HCT116 (cell line): ENCODE measurements at regions not wholly inside any gene's neighbourhood (a gene's known extent, or its start where the extent isn't known, plus 50 kb on each side); places are given as distances from the start of the nearest gene placed in this dataset.

Experiments
- ATAC-seq: fragments of 200-7000 bp; cut with Tn5 transposase; 2 replicates; pipeline ENCODE4 v1.9.1; 2020; ENCODE audit warnings: mild to moderate bottlenecking, moderate library complexity
- BruUV-seq: library from RNA; stranded (reverse); fragments of 400-500 nt; replicated peaks from 2 replicates; lab custom pipeline; 2021; lab: Mats Ljungman, UMichigan
- CTCF ChIA-PET: fragments of 300-600 bp; sonication (Branson Sonifier 250); formaldehyde crosslinking; loops from one replicate; lab custom pipeline; 2021; ENCODE audit warnings: antibody characterized with exemption; lab: Charles Lee
- POLR2A ChIA-PET: fragments of 300-600, 350-600 bp; sonication (Branson Sonifier 250); formaldehyde crosslinking; loops from one replicate; lab custom pipeline; 2021; ENCODE audit warnings: antibody characterized with exemption; lab: Charles Lee
- RAD21 ChIA-PET, 2 experiments: fragments of 300-600 bp; sonication (Branson Sonifier 250); formaldehyde crosslinking; loops; one replicate each; lab custom pipeline; 2023; ENCODE audit warnings: low total read pairs in 2 of 2; ENCODE audit not compliant: uncharacterized antibody in 2 of 2, unreplicated experiment in 2 of 2, low non-redundant PET in 1 of 2; lab: Charles Lee
- DNase-seq: peaks from one replicate; pipeline ENCODE4 v3.0.0-alpha.2; 2010; ENCODE audit warnings: low read depth, low spot score
- H2AFZ ChIP-seq: fragments of 200-600 bp; shearing (Covaris generic), sonication (generic); 2 replicates; pipeline ENCODE4 v1.6.1; 2017; ENCODE audit warnings: low read depth, mixed run types, mixed read lengths, antibody characterized with exemption, low read length; ENCODE audit not compliant: poor library complexity, severe bottlenecking
- H3K27ac ChIP-seq: 2 replicates; pipeline ENCODE4 v1.5.1; 2012; ENCODE audit warnings: low read depth, low read length
- H3K27me3 ChIP-seq: fragments of 200-600 bp; sonication (generic); 2 replicates; pipeline ENCODE4 v1.6.1; 2016; ENCODE audit warnings: mixed run types, low read length, mixed read lengths; ENCODE audit not compliant: insufficient read depth
- H3K36me3 ChIP-seq, 2 experiments: fragments of 200-500 bp in 1 of 2; fragments of 200-600 bp in 1 of 2; sonication (Bioruptor generic) in 1 of 2; sonication (generic) in 1 of 2; 2 replicates each; pipeline versions ENCODE4 v1.5.1 to v1.6.1; 2014 to 2016; ENCODE audit warnings: low read length in 2 of 2, inconsistent platforms in 1 of 2, mixed read lengths in 1 of 2, mixed run types in 1 of 2; ENCODE audit not compliant: insufficient read depth in 2 of 2, control insufficient read depth in 1 of 2
- H3K4me1 ChIP-seq, 2 experiments: fragments of 200-600 bp in 1 of 2; sonication (generic) in 1 of 2; 2 replicates each; pipeline versions ENCODE4 v1.5.1 to v1.6.1; 2012 to 2017; ENCODE audit warnings: low read length in 2 of 2, inconsistent platforms in 1 of 2, mild to moderate bottlenecking in 1 of 2, mixed read lengths in 1 of 2, mixed run types in 1 of 2, moderate library complexity in 1 of 2; ENCODE audit not compliant: insufficient read depth in 2 of 2, control insufficient read depth in 1 of 2
- H3K4me2 ChIP-seq: fragments of 200-600 bp; sonication (generic); 2 replicates; pipeline ENCODE4 v1.6.1; 2017; ENCODE audit warnings: mixed run types, low read length, mixed read lengths
- H3K4me3 ChIP-seq, 2 experiments: fragments of 200-600 bp in 1 of 2; sonication (generic) in 1 of 2; replicated peaks in 1 of 2; 2 replicates each; pipeline ENCODE4 v1.5.1; 2011 to 2016; ENCODE audit warnings: low read length in 2 of 2, control low read depth in 1 of 2, low read depth in 1 of 2, mild to moderate bottlenecking in 1 of 2, mixed read lengths in 1 of 2, mixed run types in 1 of 2
- H3K79me2 ChIP-seq: fragments of 200-600 bp; sonication (generic); 2 replicates; pipeline ENCODE4 v1.6.1; 2017; ENCODE audit warnings: mild to moderate bottlenecking, mixed run types, low read length, moderate library complexity, mixed read lengths; ENCODE audit not compliant: insufficient read depth
- H3K9ac ChIP-seq: fragments of 200-600 bp; sonication (generic); 2 replicates; pipeline ENCODE4 v1.6.1; 2016; ENCODE audit warnings: low read length, mixed read lengths
- H3K9me2 ChIP-seq: fragments of 200-600 bp; sonication (generic), shearing (Covaris generic); 2 replicates; pipeline ENCODE4 v1.6.1; 2017; ENCODE audit warnings: mixed run types, mild to moderate bottlenecking, moderate library complexity; ENCODE audit not compliant: insufficient read depth
- H3K9me3 ChIP-seq, 2 experiments: fragments of 200-500 bp in 1 of 2; fragments of 200-600 bp in 1 of 2; sonication (Bioruptor generic) in 1 of 2; sonication (generic) in 1 of 2; 2 replicates each; pipeline ENCODE4 v1.6.1; 2014 to 2017; ENCODE audit warnings: low read length in 2 of 2, mixed read lengths in 2 of 2, inconsistent platforms in 1 of 2, low read depth in 1 of 2, mild to moderate bottlenecking in 1 of 2, mixed run types in 1 of 2, moderate library complexity in 1 of 2; ENCODE audit not compliant: control insufficient read depth in 1 of 2, insufficient read depth in 1 of 2
- H4K20me1 ChIP-seq: fragments of 200-600 bp; sonication (generic), shearing (Covaris generic); 2 replicates; pipeline ENCODE4 v1.6.1; 2017; ENCODE audit warnings: mixed run types, mild to moderate bottlenecking, moderate library complexity; ENCODE audit not compliant: insufficient read depth
- ELF1 ChIP-seq: IDR thresholded peaks from 2 replicates; pipeline ENCODE4 v1.6.1; 2012; ENCODE audit warnings: low read depth, borderline replicate concordance
- EZH2 ChIP-seq: fragments of 200-600 bp; sonication (generic); IDR thresholded peaks from 2 replicates; pipeline ENCODE4 v1.6.1; 2017; ENCODE audit warnings: antibody characterized with exemption, mixed run types
- FOSL1 ChIP-seq: IDR thresholded peaks from 2 replicates; pipeline ENCODE4 v1.6.1; 2012; ENCODE audit warnings: low read depth
- JUND ChIP-seq: IDR thresholded peaks from 2 replicates; pipeline ENCODE4 v1.6.1; 2012
- POLR2A ChIP-seq: IDR thresholded peaks from 2 replicates; pipeline ENCODE4 v1.7.0; 2011; ENCODE audit warnings: borderline replicate concordance; ENCODE audit not compliant: insufficient read depth, insufficient read length; ENCODE audit errors: extremely low read depth
- POLR2AphosphoS5 ChIP-seq: IDR thresholded peaks from 2 replicates; pipeline ENCODE4 v1.6.1; 2011; ENCODE audit warnings: mild to moderate bottlenecking, low read depth, low read length, moderate library complexity
- RAD21 ChIP-seq: IDR thresholded peaks from 2 replicates; pipeline ENCODE4 v1.6.1; 2012; ENCODE audit warnings: low read depth, mild to moderate bottlenecking
- SP1 ChIP-seq: IDR thresholded peaks from 2 replicates; pipeline ENCODE4 v1.6.1; 2012; ENCODE audit warnings: low read depth
- SRF ChIP-seq: IDR thresholded peaks from 2 replicates; pipeline ENCODE4 v1.6.1; 2012; ENCODE audit warnings: low read depth
- TCF7L2 ChIP-seq: IDR thresholded peaks from 2 replicates; pipeline ENCODE4 v1.7.0; 2011; ENCODE audit warnings: borderline replicate concordance, inconsistent platforms; ENCODE audit not compliant: insufficient read depth, insufficient read length; ENCODE audit errors: extremely low read depth
- intact Hi-C: fragments of 100-400 bp; cut with micrococcal nuclease; formaldehyde crosslinking; loops from 2 replicates; pipeline ENCODE4 v1.10.0; 2022
- TF ChIP-seq, protein P1 (sequence below): IDR thresholded peaks from 2 replicates; pipeline ENCODE4 v1.6.1; 2012
- TF ChIP-seq, protein P2 (sequence below): IDR thresholded peaks from 2 replicates; pipeline ENCODE4 v1.6.1; 2012
- TF ChIP-seq, protein P3 (sequence below): IDR thresholded peaks from 2 replicates; pipeline ENCODE4 v1.6.1; 2011; ENCODE audit warnings: mild to moderate bottlenecking, low read length, moderate library complexity; ENCODE audit not compliant: insufficient replicate concordance; ENCODE audit errors: extremely low read depth
- TF ChIP-seq, protein P4 (sequence below): IDR thresholded peaks from 2 replicates; pipeline ENCODE4 v1.6.1; 2012; ENCODE audit warnings: low read depth
- TF ChIP-seq, protein P5 (sequence below), 3 experiments: fragments of 200-600 bp in 1 of 3; sonication (generic) in 1 of 3; IDR thresholded peaks in 2 of 3; conservative IDR thresholded peaks in 1 of 3; 2 replicates each; pipeline ENCODE4 v1.5.1; 2012 to 2017; ENCODE audit warnings: low read depth in 2 of 3, low read length in 2 of 3, antibody characterized with exemption in 1 of 3, borderline replicate concordance in 1 of 3, control low read depth in 1 of 3, mild to moderate bottlenecking in 1 of 3, mixed read lengths in 1 of 3, mixed run types in 1 of 3, moderate library complexity in 1 of 3; ENCODE audit not compliant: insufficient read depth in 1 of 3

DNA sequence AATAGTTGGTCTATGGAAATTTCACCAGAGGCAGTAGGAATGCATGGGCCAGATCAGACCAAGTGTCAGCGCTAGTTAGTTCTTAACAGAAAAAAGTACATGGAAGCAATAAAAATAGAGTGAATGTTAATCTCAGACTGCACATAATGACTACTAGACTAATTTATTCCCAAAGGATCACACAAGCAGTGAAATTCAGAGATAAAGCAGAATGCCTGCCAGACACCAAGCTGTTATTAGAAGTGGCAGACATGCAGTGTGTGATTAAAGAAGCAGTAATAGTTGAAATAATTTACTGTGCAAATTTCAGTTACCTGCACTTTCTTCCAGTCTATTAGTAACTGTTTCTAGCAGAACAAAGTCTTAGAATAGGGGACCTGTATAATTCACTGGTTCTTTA is 1024.2 kb downstream of the CDH9 start:
- intact Hi-C loops: no loop called here
- CTCF ChIA-PET: no interaction called here
- no peak overlapping the region for H2AFZ ChIP-seq

More for the DNA sequence above, 1024.2 kb downstream of the CDH9 start:
- no peak overlapping the region for H3K27ac ChIP-seq
- no peaks in the 10 kb centered on the region for H4K20me1 ChIP-seq
- H3K4me3 ChIP-seq: no peak overlapping the region
- no peaks in the 10 kb centered on the region for H3K36me3 ChIP-seq
- H3K9me3 ChIP-seq: peaks cover 0 to 18% of the 10 kb centered on the region in 2 experiments; a peak in 2 of 4 replicates
- H3K9me2 ChIP-seq: no peaks in the 10 kb centered on the region
- DNase-seq (no peak), ATAC-seq (no peak)
- no peaks in the 10 kb centered on the region for H3K4me1 ChIP-seq
- POLR2A ChIA-PET: no interaction called here
- H3K4me2 ChIP-seq: no peak overlapping the region
- RAD21 ChIA-PET: no interaction called here
- H3K79me2 ChIP-seq: no peaks in the 10 kb centered on the region
- no peak overlapping the region for H3K9ac ChIP-seq
- H3K27me3 ChIP-seq: no peaks in the 10 kb centered on the region
- BruUV-seq: no TSS peak
- TF ChIP-seq, protein P1, sequence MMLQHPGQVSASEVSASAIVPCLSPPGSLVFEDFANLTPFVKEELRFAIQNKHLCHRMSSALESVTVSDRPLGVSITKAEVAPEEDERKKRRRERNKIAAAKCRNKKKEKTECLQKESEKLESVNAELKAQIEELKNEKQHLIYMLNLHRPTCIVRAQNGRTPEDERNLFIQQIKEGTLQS: no peak
- TF ChIP-seq FOSL1 (no peak), ELF1 (no peak), RAD21 (no peak), SRF (no peak), POLR2A (no peak), SP1 (no peak), JUND (no peak), EZH2 (no peak), TCF7L2 (no peak), POLR2AphosphoS5 (no peak)
- TF ChIP-seq, protein P2, sequence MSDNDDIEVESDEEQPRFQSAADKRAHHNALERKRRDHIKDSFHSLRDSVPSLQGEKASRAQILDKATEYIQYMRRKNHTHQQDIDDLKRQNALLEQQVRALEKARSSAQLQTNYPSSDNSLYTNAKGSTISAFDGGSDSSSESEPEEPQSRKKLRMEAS: no peak
- TF ChIP-seq, protein P3, sequence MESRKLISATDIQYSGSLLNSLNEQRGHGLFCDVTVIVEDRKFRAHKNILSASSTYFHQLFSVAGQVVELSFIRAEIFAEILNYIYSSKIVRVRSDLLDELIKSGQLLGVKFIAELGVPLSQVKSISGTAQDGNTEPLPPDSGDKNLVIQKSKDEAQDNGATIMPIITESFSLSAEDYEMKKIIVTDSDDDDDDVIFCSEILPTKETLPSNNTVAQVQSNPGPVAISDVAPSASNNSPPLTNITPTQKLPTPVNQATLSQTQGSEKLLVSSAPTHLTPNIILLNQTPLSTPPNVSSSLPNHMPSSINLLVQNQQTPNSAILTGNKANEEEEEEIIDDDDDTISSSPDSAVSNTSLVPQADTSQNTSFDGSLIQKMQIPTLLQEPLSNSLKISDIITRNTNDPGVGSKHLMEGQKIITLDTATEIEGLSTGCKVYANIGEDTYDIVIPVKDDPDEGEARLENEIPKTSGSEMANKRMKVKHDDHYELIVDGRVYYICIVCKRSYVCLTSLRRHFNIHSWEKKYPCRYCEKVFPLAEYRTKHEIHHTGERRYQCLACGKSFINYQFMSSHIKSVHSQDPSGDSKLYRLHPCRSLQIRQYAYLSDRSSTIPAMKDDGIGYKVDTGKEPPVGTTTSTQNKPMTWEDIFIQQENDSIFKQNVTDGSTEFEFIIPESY: no peak
- TF ChIP-seq, protein P4, sequence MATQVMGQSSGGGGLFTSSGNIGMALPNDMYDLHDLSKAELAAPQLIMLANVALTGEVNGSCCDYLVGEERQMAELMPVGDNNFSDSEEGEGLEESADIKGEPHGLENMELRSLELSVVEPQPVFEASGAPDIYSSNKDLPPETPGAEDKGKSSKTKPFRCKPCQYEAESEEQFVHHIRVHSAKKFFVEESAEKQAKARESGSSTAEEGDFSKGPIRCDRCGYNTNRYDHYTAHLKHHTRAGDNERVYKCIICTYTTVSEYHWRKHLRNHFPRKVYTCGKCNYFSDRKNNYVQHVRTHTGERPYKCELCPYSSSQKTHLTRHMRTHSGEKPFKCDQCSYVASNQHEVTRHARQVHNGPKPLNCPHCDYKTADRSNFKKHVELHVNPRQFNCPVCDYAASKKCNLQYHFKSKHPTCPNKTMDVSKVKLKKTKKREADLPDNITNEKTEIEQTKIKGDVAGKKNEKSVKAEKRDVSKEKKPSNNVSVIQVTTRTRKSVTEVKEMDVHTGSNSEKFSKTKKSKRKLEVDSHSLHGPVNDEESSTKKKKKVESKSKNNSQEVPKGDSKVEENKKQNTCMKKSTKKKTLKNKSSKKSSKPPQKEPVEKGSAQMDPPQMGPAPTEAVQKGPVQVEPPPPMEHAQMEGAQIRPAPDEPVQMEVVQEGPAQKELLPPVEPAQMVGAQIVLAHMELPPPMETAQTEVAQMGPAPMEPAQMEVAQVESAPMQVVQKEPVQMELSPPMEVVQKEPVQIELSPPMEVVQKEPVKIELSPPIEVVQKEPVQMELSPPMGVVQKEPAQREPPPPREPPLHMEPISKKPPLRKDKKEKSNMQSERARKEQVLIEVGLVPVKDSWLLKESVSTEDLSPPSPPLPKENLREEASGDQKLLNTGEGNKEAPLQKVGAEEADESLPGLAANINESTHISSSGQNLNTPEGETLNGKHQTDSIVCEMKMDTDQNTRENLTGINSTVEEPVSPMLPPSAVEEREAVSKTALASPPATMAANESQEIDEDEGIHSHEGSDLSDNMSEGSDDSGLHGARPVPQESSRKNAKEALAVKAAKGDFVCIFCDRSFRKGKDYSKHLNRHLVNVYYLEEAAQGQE: no peak
- TF ChIP-seq, protein P5, sequence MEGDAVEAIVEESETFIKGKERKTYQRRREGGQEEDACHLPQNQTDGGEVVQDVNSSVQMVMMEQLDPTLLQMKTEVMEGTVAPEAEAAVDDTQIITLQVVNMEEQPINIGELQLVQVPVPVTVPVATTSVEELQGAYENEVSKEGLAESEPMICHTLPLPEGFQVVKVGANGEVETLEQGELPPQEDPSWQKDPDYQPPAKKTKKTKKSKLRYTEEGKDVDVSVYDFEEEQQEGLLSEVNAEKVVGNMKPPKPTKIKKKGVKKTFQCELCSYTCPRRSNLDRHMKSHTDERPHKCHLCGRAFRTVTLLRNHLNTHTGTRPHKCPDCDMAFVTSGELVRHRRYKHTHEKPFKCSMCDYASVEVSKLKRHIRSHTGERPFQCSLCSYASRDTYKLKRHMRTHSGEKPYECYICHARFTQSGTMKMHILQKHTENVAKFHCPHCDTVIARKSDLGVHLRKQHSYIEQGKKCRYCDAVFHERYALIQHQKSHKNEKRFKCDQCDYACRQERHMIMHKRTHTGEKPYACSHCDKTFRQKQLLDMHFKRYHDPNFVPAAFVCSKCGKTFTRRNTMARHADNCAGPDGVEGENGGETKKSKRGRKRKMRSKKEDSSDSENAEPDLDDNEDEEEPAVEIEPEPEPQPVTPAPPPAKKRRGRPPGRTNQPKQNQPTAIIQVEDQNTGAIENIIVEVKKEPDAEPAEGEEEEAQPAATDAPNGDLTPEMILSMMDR (IDR thresholded peaks at IDR 0.05 in 2 of 3, conservative IDR thresholded peaks at IDR 0.05 in 1 of 3; ENCODE audit: borderline replicate concordance in 1 of 3, insufficient read depth in 1 of 3, low read depth in 2 of 3, low read length in 2 of 3): no peak
